H1 (cell line): ENCODE measurements at regions not wholly inside any gene's neighbourhood (a gene's known extent, or its start where the extent isn't known, plus 50 kb on each side); places are given as distances from the start of the nearest gene placed in this dataset.

Source experiments
- CTCF ChIA-PET: fragments of 300-600 bp; sonication (Branson Sonifier 250); formaldehyde crosslinking; loops from one replicate; lab custom pipeline; 2021; ENCODE audit not compliant: partially characterized antibody; lab: Charles Lee
- POLR2A ChIA-PET: fragments of 300-600 bp; sonication (Branson Sonifier 250); formaldehyde crosslinking; loops from one replicate; lab custom pipeline; 2021; ENCODE audit warnings: inconsistent platforms; ENCODE audit not compliant: partially characterized antibody; lab: Charles Lee
- DNase-seq, 2 experiments: peaks; one replicate each; pipeline versions ENCODE4 v3.0.0 to v3.0.0-alpha.2; 2010 to 2022; ENCODE audit warnings: low spot score in 2 of 2, low read depth in 1 of 2, mixed read lengths in 1 of 2
- FAIRE-seq: peaks from 2 replicates; lab custom pipeline; 2011; peaks lifted over from hg19 to GRCh38; lab: Jason Lieb, UNC
- H2AFZ ChIP-seq: 2 replicates; pipeline ENCODE4 v1.8.1; 2012; ENCODE audit warnings: low read length, inconsistent platforms
- H2AK5ac ChIP-seq: 2 replicates; pipeline ENCODE4 v1.6.1; 2013; ENCODE audit warnings: low read depth, low read length
- H2BK120ac ChIP-seq: replicated peaks from 2 replicates; pipeline ENCODE3; 2013; ENCODE audit warnings: low read depth, low read length, inconsistent platforms
- H2BK12ac ChIP-seq: 2 replicates; pipeline ENCODE4 v1.6.1; 2013; ENCODE audit warnings: low read depth, low read length
- H2BK15ac ChIP-seq: 2 replicates; pipeline ENCODE4 v1.6.1; 2013; ENCODE audit warnings: low read length
- H2BK20ac ChIP-seq: 2 replicates; pipeline ENCODE4 v1.6.1; 2013; ENCODE audit warnings: low read length
- H2BK5ac ChIP-seq: 2 replicates; pipeline ENCODE4 v1.6.1; 2013; ENCODE audit warnings: low read depth, low read length
- H3K14ac ChIP-seq: 2 replicates; pipeline ENCODE4 v1.6.1; 2013; ENCODE audit warnings: inconsistent platforms; ENCODE audit not compliant: insufficient read length
- H3K18ac ChIP-seq: 2 replicates; pipeline ENCODE4 v1.6.1; 2013; ENCODE audit warnings: low read length; ENCODE audit errors: extremely low read depth
- H3K23ac ChIP-seq: 2 replicates; pipeline ENCODE4 v1.6.1; 2013; ENCODE audit warnings: inconsistent platforms; ENCODE audit not compliant: insufficient read length
- H3K23me2 ChIP-seq: 2 replicates; pipeline ENCODE4 v1.6.1; 2013; ENCODE audit warnings: low read depth, low read length
- H3K27ac ChIP-seq: 2 replicates; pipeline ENCODE4 v1.6.1; 2011; ENCODE audit warnings: low read depth, low read length, inconsistent platforms
- H3K27me3 ChIP-seq, 4 experiments: replicated peaks in 1 of 4; 1 replicate in 1 of 4; 2 replicates in 3 of 4; pipeline versions ENCODE4 v1.6.1 to v1.8.1; 2011 to 2013; ENCODE audit warnings: low read length in 3 of 4, mild to moderate bottlenecking in 3 of 4, inconsistent platforms in 2 of 4, mixed read lengths in 2 of 4, moderate library complexity in 1 of 4; ENCODE audit not compliant: control insufficient read depth in 3 of 4, insufficient read depth in 3 of 4; ENCODE audit errors: extremely low read depth in 1 of 4
- H3K36me3 ChIP-seq, 4 experiments: 2 replicates each; pipeline versions ENCODE4 v1.6.1 to v1.8.1; 2011 to 2013; ENCODE audit warnings: mild to moderate bottlenecking in 4 of 4, low read length in 3 of 4, moderate library complexity in 2 of 4, control low read depth in 1 of 4, inconsistent platforms in 1 of 4; ENCODE audit not compliant: insufficient read depth in 4 of 4, control insufficient read depth in 2 of 4
- H3K4ac ChIP-seq: replicated peaks from 2 replicates; pipeline ENCODE3; 2013; ENCODE audit warnings: low read length, low read depth, mixed read lengths, inconsistent platforms; ENCODE audit not compliant: insufficient read length
- H3K4me1 ChIP-seq, 4 experiments: replicated peaks in 1 of 4; 1 replicate in 1 of 4; 2 replicates in 3 of 4; pipeline versions ENCODE4 v1.6.1 to v1.8.1; 2011 to 2013; ENCODE audit warnings: low read length in 3 of 4, inconsistent platforms in 2 of 4, mixed read lengths in 1 of 4; ENCODE audit not compliant: insufficient read depth in 4 of 4, control insufficient read depth in 3 of 4
- H3K4me2 ChIP-seq, 2 experiments: 2 replicates each; pipeline versions ENCODE4 v1.6.1 to v1.8.1; 2011 to 2013; ENCODE audit warnings: low read depth in 2 of 2, low read length in 2 of 2, control low read depth in 1 of 2, inconsistent platforms in 1 of 2, mild to moderate bottlenecking in 1 of 2; ENCODE audit not compliant: insufficient read depth in 1 of 2
- H3K4me3 ChIP-seq, 4 experiments: fragments of 200-600, 300-600 bp in 1 of 4; sonication (generic), shearing (Covaris generic), sonication (Bioruptor Twin) in 1 of 4; 2 replicates each; pipeline versions ENCODE4 v1.5.1 to v1.8.1; 2011 to 2016; ENCODE audit warnings: low read length in 4 of 4, low read depth in 3 of 4, control low read depth in 2 of 4, inconsistent platforms in 2 of 4, mild to moderate bottlenecking in 2 of 4, mixed read lengths in 1 of 4, moderate library complexity in 1 of 4; ENCODE audit not compliant: insufficient read depth in 2 of 4; ENCODE audit errors: extremely low read depth in 1 of 4
- H3K56ac ChIP-seq: replicated peaks from 2 replicates; pipeline ENCODE3; 2013; ENCODE audit warnings: low read depth, mild to moderate bottlenecking, mixed read lengths, low read length, inconsistent platforms; ENCODE audit not compliant: insufficient read length
- H3K79me1 ChIP-seq: 2 replicates; pipeline ENCODE4 v1.6.1; 2013; ENCODE audit warnings: low read depth, low read length, control low read depth
- H3K79me2 ChIP-seq, 2 experiments: 2 replicates each; pipeline versions ENCODE4 v1.6.1 to v1.8.1; 2012 to 2013; ENCODE audit warnings: low read length in 2 of 2, mild to moderate bottlenecking in 2 of 2, inconsistent platforms in 1 of 2; ENCODE audit not compliant: insufficient read depth in 2 of 2, control insufficient read depth in 1 of 2
- H3K9ac ChIP-seq, 4 experiments: replicated peaks in 1 of 4; 1 replicate in 1 of 4; 2 replicates in 3 of 4; pipeline versions ENCODE4 v1.6.1 to v1.8.1; 2011 to 2013; ENCODE audit warnings: low read depth in 3 of 4, low read length in 3 of 4, control low read depth in 2 of 4, mild to moderate bottlenecking in 2 of 4, moderate library complexity in 2 of 4, inconsistent platforms in 1 of 4; ENCODE audit errors: extremely low read depth in 1 of 4
- H3K9me3 ChIP-seq, 2 experiments: 2 replicates each; pipeline versions ENCODE4 v1.6.1 to v1.8.1; 2012 to 2013; ENCODE audit warnings: mild to moderate bottlenecking in 2 of 2, moderate library complexity in 2 of 2, control low read depth in 1 of 2, inconsistent platforms in 1 of 2, low read depth in 1 of 2, low read length in 1 of 2, mixed read lengths in 1 of 2; ENCODE audit not compliant: insufficient read depth in 2 of 2
- H4K20me1 ChIP-seq, 2 experiments: replicated peaks in 1 of 2; 2 replicates each; pipeline versions ENCODE3 to v1.8.1; 2011 to 2013; ENCODE audit warnings: inconsistent platforms in 2 of 2, low read length in 2 of 2, mild to moderate bottlenecking in 1 of 2; ENCODE audit not compliant: insufficient read depth in 2 of 2, control insufficient read depth in 1 of 2
- H4K5ac ChIP-seq: 2 replicates; pipeline ENCODE4 v1.6.1; 2013; ENCODE audit warnings: low read length, low read depth, mixed read lengths, inconsistent platforms; ENCODE audit not compliant: insufficient read length
- H4K8ac ChIP-seq: 2 replicates; pipeline ENCODE4 v1.8.0; 2013; ENCODE audit warnings: mild to moderate bottlenecking, moderate library complexity, low read length, inconsistent platforms; ENCODE audit not compliant: insufficient read depth; ENCODE audit errors: extremely low read depth
- H4K91ac ChIP-seq: replicated peaks from 2 replicates; pipeline ENCODE3; 2013; ENCODE audit warnings: low read length, mixed read lengths, inconsistent platforms; ENCODE audit not compliant: insufficient read length
- ASH2L ChIP-seq: fragments of 200-600, 300-600 bp; sonication (generic); IDR thresholded peaks from one replicate; pipeline ENCODE4 v1.7.1; 2017; ENCODE audit warnings: low read length
- ATF3 ChIP-seq: IDR thresholded peaks from 2 replicates; pipeline ENCODE4 v1.6.1; 2011; ENCODE audit warnings: low read depth, mild to moderate bottlenecking, low read length; ENCODE audit not compliant: insufficient read depth
- CBX8 ChIP-seq: fragments of 300-800, 300-1000 bp; sonication (generic); IDR thresholded peaks from 2 replicates; pipeline ENCODE4 v1.7.1; 2016; ENCODE audit warnings: low read depth, low read length, borderline replicate concordance
- CEBPB ChIP-seq: IDR thresholded peaks from 2 replicates; pipeline ENCODE4 v1.6.1; 2012; ENCODE audit warnings: low read depth, low read length
- CHD2 ChIP-seq: IDR thresholded peaks from 2 replicates; pipeline ENCODE4 v1.6.1; 2012; ENCODE audit warnings: low read length, improper control_type of control experiment
- EGR1 ChIP-seq: IDR thresholded peaks from 2 replicates; pipeline ENCODE4 v1.6.1; 2011; ENCODE audit warnings: low read depth, low read length, borderline replicate concordance
- EP300 ChIP-seq, 2 experiments: IDR thresholded peaks; 1 replicate in 1 of 2; 2 replicates in 1 of 2; pipeline ENCODE4 v1.6.1; 2011 to 2012; ENCODE audit warnings: low read depth in 2 of 2, low read length in 2 of 2, mild to moderate bottlenecking in 2 of 2, borderline replicate concordance in 1 of 2, inconsistent platforms in 1 of 2, moderate library complexity in 1 of 2
- JUN ChIP-seq: IDR thresholded peaks from 2 replicates; pipeline ENCODE4 v1.6.1; 2011; ENCODE audit warnings: low read depth, mild to moderate bottlenecking, improper control_type of control experiment, low read length
- MAFK ChIP-seq: IDR thresholded peaks from 2 replicates; pipeline ENCODE4 v1.6.1; 2012; ENCODE audit warnings: low read depth, mild to moderate bottlenecking, improper control_type of control experiment, low read length
- NANOG ChIP-seq: IDR thresholded peaks from 2 replicates; pipeline ENCODE4 v1.6.1; 2011; ENCODE audit warnings: low read length, low read depth, mild to moderate bottlenecking, inconsistent platforms; ENCODE audit not compliant: insufficient read depth, poor library complexity, severe bottlenecking
- POU5F1 ChIP-seq: IDR thresholded peaks from 2 replicates; pipeline ENCODE4 v1.6.1; 2011; ENCODE audit warnings: low read depth, mild to moderate bottlenecking, low read length, moderate library complexity
- RAD21 ChIP-seq, 2 experiments: IDR thresholded peaks in 1 of 2; conservative IDR thresholded peaks in 1 of 2; 2 replicates each; pipeline ENCODE4 v1.6.1; 2011; ENCODE audit warnings: low read depth in 2 of 2, low read length in 2 of 2, improper control_type of control experiment in 1 of 2, inconsistent platforms in 1 of 2, mild to moderate bottlenecking in 1 of 2, moderate library complexity in 1 of 2
- RXRA ChIP-seq: IDR thresholded peaks from 2 replicates; pipeline ENCODE4 v1.6.1; 2011; ENCODE audit warnings: low read depth, mild to moderate bottlenecking, low read length, moderate library complexity; ENCODE audit not compliant: insufficient read depth
- TEAD4 ChIP-seq: IDR thresholded peaks from 2 replicates; pipeline ENCODE4 v1.6.1; 2012; ENCODE audit warnings: low read depth, low read length, inconsistent platforms, mixed read lengths
- WGBS, 2 experiments: shearing (Covaris generic) in 1 of 2; methylation state at CpG; one replicate each; pipeline versions ENCODE4 v1.1.6 to v1.1.7; 2013 to 2015; ENCODE audit warnings: low lambda C conversion rate in 2 of 2, mixed read lengths in 2 of 2, inconsistent platforms in 1 of 2, low coverage in 1 of 2, missing lambda C conversion rate in 1 of 2; ENCODE audit not compliant: insufficient replicate concordance in 2 of 2, insufficient coverage in 1 of 2, insufficient read length in 1 of 2; ENCODE audit errors: extremely low coverage in 1 of 2, missing lambda C conversion rate in 1 of 2; 5-methylcytosine and 5-hydroxymethylcytosine counted together

GRCh38 chr3:8210882-8211341 is 290.7 kb upstream of the LMCD1 start:
- POLR2A ChIA-PET = no interaction called here
- Histone ChIP-seq H2BK20ac (no peak overlapping the region), H3K79me2 (no peaks in the 10 kb centered on the region), H4K91ac (no peak overlapping the region), H4K8ac (no peak overlapping the region), H3K4ac (no peak overlapping the region), H2BK5ac (no peak overlapping the region), H3K79me1 (no peaks in the 10 kb centered on the region), H3K14ac (no peak overlapping the region), H2BK15ac (no peak overlapping the region), H2BK12ac (no peak overlapping the region), H3K36me3 (no peaks in the 10 kb centered on the region), H3K4me3 (no peak overlapping the region), H2AFZ (no peak overlapping the region), H4K20me1 (no peaks in the 10 kb centered on the region), H3K9me3 (no peaks in the 10 kb centered on the region), H3K4me2 (no peak overlapping the region), H3K18ac (no peak overlapping the region), H3K27ac (no peak overlapping the region), H4K5ac (no peak overlapping the region), H3K4me1 (0 out of 7 replicates have a peak, but pooled peaks cover 0 to 2% (median 0%) of the 10 kb centered on the region in 4 experiments), H3K27me3 (no peaks in the 10 kb centered on the region), H2BK120ac (no peak overlapping the region), H3K56ac (no peak overlapping the region), H3K23me2 (no peaks in the 10 kb centered on the region), H2AK5ac (no peak overlapping the region), H3K9ac (no peak overlapping the region), H3K23ac (no peak overlapping the region)
- DNase-seq (no peak), FAIRE-seq (no peak)
- 97% methylated on average over 2 of the region's 2 CpGs; no CpG with 5 or more reads in 1 of the 2 experiments for WGBS, 2 experiments
- CTCF ChIA-PET = interaction anchor here (1.1 to 13.9 kb wide), 2 partner anchors 29 kb away, joined by 4 to 99 read pairs; no protein-coding TSS in a partner anchor
- TF ChIP-seq MAFK (no peak), ASH2L (no peak), NANOG (no peak), CBX8 (no peak), RAD21 (IDR thresholded peaks at IDR 0.05 in 1 of 2, conservative IDR thresholded peaks at IDR 0.05 in 1 of 2; ENCODE audit: low read depth in 2 of 2, low read length in 2 of 2) (no peak), CEBPB (no peak), JUN (no peak), CHD2 (no peak), RXRA (no peak), TEAD4 (no peak), EGR1 (no peak), EP300 (IDR thresholded peaks at IDR 0.05; ENCODE audit: borderline replicate concordance in 1 of 2, low read depth in 2 of 2, low read length in 2 of 2) (no peak), ATF3 (no peak), POU5F1 (no peak)
